GM10248 (cell line): ENCODE measurements at regions not wholly inside any gene's neighbourhood (a gene's known extent, or its start where the extent isn't known, plus 50 kb on each side); places are given as distances from the start of the nearest gene placed in this dataset.
"Not testable (repeated sequence)": the region's sequence is repeated elsewhere in the genome, so short reads cannot be mapped to it uniquely, and the experiment has no call there.

Experiments used
- CTCF ChIA-PET: fragments of 300-600 bp; sonication (Branson Sonifier 250); formaldehyde crosslinking; extraction: SDS; loops from one replicate; lab custom pipeline; 2021; ENCODE audit warnings: antibody characterized with exemption; lab: Yijun Ruan, JAX
- POLR2A ChIA-PET: fragments of 350-650 bp; sonication (Branson Sonifier 250); formaldehyde crosslinking; extraction: SDS; loops from one replicate; lab custom pipeline; 2020; ENCODE audit warnings: antibody characterized with exemption; lab: Yijun Ruan, JAX
- DNase-seq: peaks from one replicate; pipeline ENCODE4 v3.0.0; 2012; ENCODE audit errors: extremely low spot score
- CTCF ChIP-seq: IDR thresholded peaks from 2 replicates; pipeline ENCODE4 v1.5.1; 2012; ENCODE audit warnings: mild to moderate bottlenecking, low read depth; ENCODE audit errors: extremely low read depth, missing control alignments, control extremely low read depth

- ChIA-PET POLR2A (no interaction called here), CTCF (interaction anchor here (0.8 to 1.3 kb wide), 2 partner anchors 31 to 44 kb away, joined by 3 to 4 read pairs; no protein-coding TSS in a partner anchor)
- TF ChIP-seq CTCF = no peak
- no peak for DNase-seq
Observed at GRCh38 chr18:28439870-28440269, 262.9 kb upstream of the CDH2 start.

DNA sequence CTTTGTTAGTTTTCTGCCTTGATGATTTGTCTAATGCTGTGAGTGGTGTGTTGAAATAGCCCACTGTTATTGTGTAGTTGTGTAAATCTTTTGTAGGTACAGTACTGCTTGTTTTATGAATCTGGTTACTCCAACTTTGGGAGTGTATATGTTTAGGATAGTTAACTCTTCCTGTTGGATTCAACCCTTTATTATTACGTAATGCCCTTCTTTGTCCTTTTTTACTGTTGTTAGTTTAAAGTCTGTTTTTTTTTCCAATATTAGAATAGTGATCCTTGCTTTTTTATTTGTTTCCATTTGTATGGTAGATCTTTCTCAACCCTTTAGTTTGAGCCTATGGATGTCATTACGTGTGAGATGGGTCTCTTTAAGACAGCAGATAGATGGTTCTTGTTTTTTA is 261.5 kb upstream of the CDH2 start:
- POLR2A ChIA-PET = no interaction called here
- CTCF ChIA-PET = no interaction called here
- no peak for TF ChIP-seq CTCF
- DNase-seq = no peak

DNA sequence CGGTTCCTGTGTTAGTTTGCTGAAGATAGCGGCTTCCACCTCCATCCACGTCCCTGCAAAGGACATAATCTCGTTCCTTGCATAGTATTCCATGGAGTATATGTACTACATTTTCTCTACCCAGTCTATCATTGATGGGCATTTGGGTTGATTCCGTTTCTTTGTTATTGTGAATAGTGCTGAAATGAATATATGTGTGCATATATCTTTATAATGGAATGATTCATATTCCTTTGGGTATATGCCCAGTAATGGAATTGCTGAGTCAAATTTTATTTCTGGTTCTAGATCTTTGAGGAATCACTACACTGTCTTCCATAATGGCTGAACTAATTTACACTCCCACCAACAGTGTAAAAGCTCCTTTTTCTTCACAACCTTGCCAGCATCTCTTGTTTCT is 255.4 kb upstream of the CDH2 start:
- CTCF ChIA-PET = no interaction called here
- POLR2A ChIA-PET = no interaction called here
- DNase-seq = no peak
- TF ChIP-seq CTCF = no peak

DNA sequence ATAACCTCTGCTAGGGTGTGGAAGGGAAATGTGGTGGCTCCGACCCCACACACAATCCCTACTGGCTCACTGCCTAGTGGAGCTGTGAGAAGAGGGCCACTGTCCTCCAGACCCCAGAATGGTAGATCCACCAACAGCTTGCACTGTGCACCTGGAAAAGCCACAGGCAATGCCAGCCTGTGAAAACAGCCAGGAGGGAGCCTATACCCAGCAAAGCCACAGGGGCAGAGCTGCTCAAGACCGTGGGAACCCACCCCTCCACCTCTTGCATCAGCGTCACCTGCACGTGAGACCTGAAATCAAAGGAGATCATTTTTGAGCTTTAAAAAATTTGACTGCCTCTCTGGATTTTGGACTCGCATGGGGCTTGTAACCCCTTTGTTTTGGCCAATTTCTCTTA is 249.0 kb upstream of the CDH2 start:
- POLR2A ChIA-PET = no interaction called here
- CTCF ChIA-PET = interaction anchor here (1.3 kb wide), 1 partner anchor 51 kb away, joined by 3 read pairs; no protein-coding TSS in a partner anchor
- no peak for TF ChIP-seq CTCF
- no peak for DNase-seq

DNA sequence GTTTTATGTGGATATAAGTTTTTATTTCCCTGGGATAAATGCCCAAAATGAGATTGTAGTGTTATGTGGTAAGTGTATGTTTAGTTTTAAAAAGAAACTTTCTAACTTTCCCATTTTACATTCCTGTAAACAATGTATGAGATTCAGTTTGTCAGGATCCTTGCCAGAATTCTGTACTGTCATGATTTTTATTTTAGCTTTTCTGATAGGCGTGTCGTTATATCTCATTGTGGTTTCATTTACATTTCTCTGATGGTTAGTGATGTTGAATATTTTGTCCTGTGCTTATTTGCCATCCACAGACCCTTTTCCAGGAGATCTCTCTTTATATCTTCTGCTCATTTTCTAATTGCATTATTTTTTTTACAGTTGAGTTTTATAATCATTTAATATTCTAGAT is 245.6 kb upstream of the CDH2 start:
- TF ChIP-seq CTCF = no peak
- ChIA-PET POLR2A (no interaction called here), CTCF (no interaction called here)
- DNase-seq = no peak

- CTCF ChIA-PET, POLR2A ChIA-PET, DNase-seq: not testable (repeated sequence)
Observed at GRCh38 chr18:28421950-28422349, 245.0 kb upstream of the CDH2 start.

DNA sequence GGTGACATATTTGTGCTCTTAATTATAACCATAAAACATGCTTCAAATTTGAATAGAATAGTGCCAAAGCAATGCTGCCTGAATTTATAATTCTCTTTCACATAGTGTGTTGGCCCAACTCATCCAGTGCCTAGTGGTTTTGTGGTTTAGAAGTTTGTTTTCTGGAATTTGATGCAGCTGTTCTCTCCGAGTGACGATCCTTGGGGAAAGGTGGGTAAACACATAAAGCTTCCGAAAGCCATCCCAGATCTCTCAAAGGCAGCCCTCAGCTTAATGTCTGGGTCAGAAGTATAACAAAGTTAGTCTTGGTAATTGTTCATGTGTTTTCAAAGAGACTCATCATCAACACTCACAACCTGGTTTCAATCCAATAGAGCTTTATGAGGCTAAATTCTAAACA is 235.6 kb upstream of the CDH2 start:
- POLR2A ChIA-PET = no interaction called here
- no peak for DNase-seq
- CTCF ChIA-PET = interaction anchor here (1.3 to 1.8 kb wide), 2 partner anchors 8 to 18 kb away, joined by 3 to 8 read pairs; no protein-coding TSS in a partner anchor
- TF ChIP-seq CTCF = no peak
